Kasumi-1 (cell line): ENCODE measurements at regions not wholly inside any gene's neighbourhood (a gene's known extent, or its start where the extent isn't known, plus 50 kb on each side); places are given as distances from the start of the nearest gene placed in this dataset.
"Not testable (repeated sequence)": the region's sequence is repeated elsewhere in the genome, so short reads cannot be mapped to it uniquely, and the experiment has no call there.

Experiments
- DNase-seq, 2 experiments: peaks; one replicate each; lab custom pipeline; 2025; lab: John Stamatoyannopoulos, UW

GRCh38 chr3:159232966-159233365 is 431.1 kb downstream of the MFSD1 start:
- no peak for DNase-seq

GRCh38 chr3:159233734-159234133 is 431.9 kb downstream of the MFSD1 start:
- no peak for DNase-seq

- DNase-seq = no peak
These were observed 432.5 kb downstream of the MFSD1 start for GRCh38 chr3:159234306-159234705.

- DNase-seq = no peak
These were observed 434.5 kb downstream of the MFSD1 start for GRCh38 chr3:159236321-159236720.

GRCh38 chr3:159237226-159237625 is 435.4 kb downstream of the MFSD1 start:
- DNase-seq = no peak

GRCh38 chr3:159238646-159239045 is 436.8 kb downstream of the MFSD1 start:
- no peak for DNase-seq

- no peak for DNase-seq
These were observed 437.2 kb downstream of the MFSD1 start for GRCh38 chr3:159239059-159239458.

- DNase-seq = no peak
These were observed 443.1 kb downstream of the MFSD1 start for GRCh38 chr3:159244933-159245332.

GRCh38 chr3:159245871-159246270 is 444.0 kb downstream of the MFSD1 start:
- DNase-seq = no peak

GRCh38 chr3:159246385-159246784 is 444.5 kb downstream of the MFSD1 start:
- DNase-seq = no peak

- DNase-seq = no peak
These were observed 447.8 kb downstream of the MFSD1 start for GRCh38 chr3:159249472-159250174.

- no peak for DNase-seq
These were observed 449.1 kb downstream of the MFSD1 start for GRCh38 chr3:159250961-159251360.

GRCh38 chr3:159252274-159252673 is 450.4 kb downstream of the MFSD1 start:
- DNase-seq = no peak

GRCh38 chr3:159252772-159253384 is 451.0 kb downstream of the MFSD1 start:
- DNase-seq = peak; percentile 78 to 86

GRCh38 chr3:159253860-159254259 is 452.0 kb downstream of the MFSD1 start:
- no peak for DNase-seq

GRCh38 chr3:159257954-159258353 is 456.1 kb downstream of the MFSD1 start:
- no peak for DNase-seq

- DNase-seq = peak in 1 of 2 experiments; percentile 8
These were observed 457.1 kb downstream of the MFSD1 start for GRCh38 chr3:159258934-159259333.

GRCh38 chr3:159260049-159260662 is 458.3 kb downstream of the MFSD1 start:
- peak; percentile 60 to 80 for DNase-seq

- DNase-seq = not testable (repeated sequence)
These were observed 459.5 kb downstream of the MFSD1 start for GRCh38 chr3:159261333-159261732.

- DNase-seq = peak; percentile 63 to 64
These were observed 462.1 kb downstream of the MFSD1 start for GRCh38 chr3:159263750-159264553.

- DNase-seq = no peak
These were observed 463.9 kb downstream of the MFSD1 start for GRCh38 chr3:159265705-159266104.

GRCh38 chr3:159266779-159267178 is 464.9 kb downstream of the MFSD1 start:
- DNase-seq = peak; percentile 23
